ENCODE measurements at regions not wholly inside any gene's neighbourhood (a gene's known extent, or its start where the extent isn't known, plus 50 kb on each side); places are given as distances from the start of the nearest gene placed in this dataset.

DNA sequence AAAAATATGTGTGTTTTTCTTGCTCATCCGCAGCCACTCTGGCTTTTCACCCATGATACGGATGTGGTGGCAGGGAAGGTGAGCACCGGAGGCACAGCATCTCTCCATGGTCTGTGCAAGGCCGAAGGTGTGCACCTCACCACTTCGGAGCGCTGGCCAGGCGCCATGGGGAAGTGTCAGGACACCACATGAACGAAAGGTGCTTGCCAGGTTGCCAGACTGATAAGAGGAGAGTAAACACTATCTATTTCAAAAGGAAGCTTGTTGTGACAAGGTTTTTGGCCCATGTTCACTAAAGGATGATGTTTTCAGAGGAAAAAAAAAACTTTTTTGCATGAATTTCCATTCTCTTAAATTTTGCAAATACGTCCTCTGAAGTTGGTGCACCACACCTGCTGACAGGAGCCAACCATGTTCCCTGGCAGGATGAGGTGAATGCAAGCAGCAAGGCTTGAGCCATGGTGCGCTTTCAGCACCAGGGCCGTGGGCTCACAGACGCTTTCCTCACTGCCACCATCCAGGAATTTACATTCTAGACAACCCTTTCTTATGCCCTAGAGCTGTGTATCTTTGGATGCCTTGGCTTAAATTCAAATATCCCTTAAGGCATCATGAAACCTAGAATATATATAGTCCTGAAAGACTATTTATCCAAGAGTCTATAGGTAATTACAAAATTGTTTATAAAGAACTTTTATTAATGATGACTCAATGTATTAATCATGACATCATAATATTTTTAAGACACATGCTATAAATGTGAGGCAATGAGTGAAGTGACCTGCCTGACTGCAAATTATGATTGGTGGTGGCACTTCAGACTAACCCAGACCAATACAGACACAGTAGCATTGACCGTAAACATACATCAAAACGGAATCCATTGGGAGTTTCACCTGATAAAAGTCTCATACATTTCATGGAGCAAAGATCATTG lies 234.5 kb downstream of the TFAP2A start:
- Histone ChIP-seq H3K4me3 (ENCODE audit: low read depth in 2 of 2, low read length in 2 of 2) (no peak overlapping the region), H3K27me3 (ENCODE audit: control insufficient read depth, insufficient read depth, low read length) (no peaks in the 10 kb centered on the region), H3K27ac (ENCODE audit: low read length) (no peak overlapping the region), H3K4me1 (ENCODE audit: control insufficient read depth, insufficient read depth, low read length) (no peaks in the 10 kb centered on the region), H3K36me3 (ENCODE audit: control insufficient read depth, insufficient read depth, low read length) (no peaks in the 10 kb centered on the region), H3K9me3 (ENCODE audit: control insufficient read depth, insufficient read depth, low read depth, low read length) (no peaks in the 10 kb centered on the region)
- no peak for TF ChIP-seq CTCF (IDR thresholded peaks at IDR 0.05)
- TF ChIP-seq, protein P1, sequence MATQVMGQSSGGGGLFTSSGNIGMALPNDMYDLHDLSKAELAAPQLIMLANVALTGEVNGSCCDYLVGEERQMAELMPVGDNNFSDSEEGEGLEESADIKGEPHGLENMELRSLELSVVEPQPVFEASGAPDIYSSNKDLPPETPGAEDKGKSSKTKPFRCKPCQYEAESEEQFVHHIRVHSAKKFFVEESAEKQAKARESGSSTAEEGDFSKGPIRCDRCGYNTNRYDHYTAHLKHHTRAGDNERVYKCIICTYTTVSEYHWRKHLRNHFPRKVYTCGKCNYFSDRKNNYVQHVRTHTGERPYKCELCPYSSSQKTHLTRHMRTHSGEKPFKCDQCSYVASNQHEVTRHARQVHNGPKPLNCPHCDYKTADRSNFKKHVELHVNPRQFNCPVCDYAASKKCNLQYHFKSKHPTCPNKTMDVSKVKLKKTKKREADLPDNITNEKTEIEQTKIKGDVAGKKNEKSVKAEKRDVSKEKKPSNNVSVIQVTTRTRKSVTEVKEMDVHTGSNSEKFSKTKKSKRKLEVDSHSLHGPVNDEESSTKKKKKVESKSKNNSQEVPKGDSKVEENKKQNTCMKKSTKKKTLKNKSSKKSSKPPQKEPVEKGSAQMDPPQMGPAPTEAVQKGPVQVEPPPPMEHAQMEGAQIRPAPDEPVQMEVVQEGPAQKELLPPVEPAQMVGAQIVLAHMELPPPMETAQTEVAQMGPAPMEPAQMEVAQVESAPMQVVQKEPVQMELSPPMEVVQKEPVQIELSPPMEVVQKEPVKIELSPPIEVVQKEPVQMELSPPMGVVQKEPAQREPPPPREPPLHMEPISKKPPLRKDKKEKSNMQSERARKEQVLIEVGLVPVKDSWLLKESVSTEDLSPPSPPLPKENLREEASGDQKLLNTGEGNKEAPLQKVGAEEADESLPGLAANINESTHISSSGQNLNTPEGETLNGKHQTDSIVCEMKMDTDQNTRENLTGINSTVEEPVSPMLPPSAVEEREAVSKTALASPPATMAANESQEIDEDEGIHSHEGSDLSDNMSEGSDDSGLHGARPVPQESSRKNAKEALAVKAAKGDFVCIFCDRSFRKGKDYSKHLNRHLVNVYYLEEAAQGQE (IDR thresholded peaks at IDR 0.05; ENCODE audit: insufficient read depth in 1 of 2, low read depth in 2 of 2, low read length in 1 of 2) = no peak
- no peak for TF ChIP-seq TCF7L2 (IDR thresholded peaks at IDR 0.05; ENCODE audit: low read depth, low read length)
- TF ChIP-seq SIN3A (IDR thresholded peaks at IDR 0.05; ENCODE audit: borderline replicate concordance, insufficient read depth, low read depth, low read length) = no peak
- no peak for TF ChIP-seq POLR2AphosphoS5 (IDR thresholded peaks at IDR 0.05; ENCODE audit: low read depth, low read length)
- ChIA-PET POLR2A (interaction anchor here (0.6 to 0.7 kb wide), 2 partner anchors 16 to 68 kb away, joined by 4 read pairs; no protein-coding TSS in a partner anchor), CTCF (no interaction called here)
- DNase-seq (ENCODE audit: low read depth, low spot score) (no peak), ATAC-seq (no peak)
- intact Hi-C loops (cut with micrococcal nuclease; ENCODE audit: unreplicated experiment) = no loop called here
- in situ Hi-C loops (cut with HindIII; ENCODE audit: low pct_unique_long_range_greater_than_20kb, low sequenced_read_pairs) = no loop called here
- BruUV-seq (replicated peaks) = no TSS peak

DNA sequence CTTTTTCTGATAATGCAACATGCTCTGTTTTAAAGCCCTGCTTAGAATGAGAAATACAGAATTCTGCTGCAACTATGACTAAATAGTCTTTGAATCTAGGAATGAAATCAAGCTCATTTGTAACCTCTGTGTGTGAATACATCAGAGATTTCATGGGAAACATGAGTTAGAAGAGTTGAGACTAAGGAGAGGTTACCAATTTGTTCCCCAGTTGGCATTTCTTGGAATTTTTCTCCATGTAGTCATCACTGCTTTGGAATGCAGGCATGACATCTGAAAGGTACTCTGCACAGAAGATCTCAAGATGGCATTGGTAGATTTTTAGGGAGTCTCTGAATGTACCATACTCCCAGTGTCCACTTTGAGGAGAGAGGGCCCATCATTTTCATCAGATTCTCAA lies 237.2 kb downstream of the TFAP2A start:
- no peak overlapping the region for H3K27ac ChIP-seq (ENCODE audit: low read length)
- no peaks in the 10 kb centered on the region for H3K9me3 ChIP-seq (ENCODE audit: control insufficient read depth, insufficient read depth, low read depth, low read length)
- H3K4me3 ChIP-seq (ENCODE audit: low read depth in 2 of 2, low read length in 2 of 2) = no peak overlapping the region
- no peaks in the 10 kb centered on the region for H3K4me1 ChIP-seq (ENCODE audit: control insufficient read depth, insufficient read depth, low read length)
- CTCF ChIA-PET = no interaction called here
- H3K36me3 ChIP-seq (ENCODE audit: control insufficient read depth, insufficient read depth, low read length) = no peaks in the 10 kb centered on the region
- ATAC-seq (no peak), DNase-seq (ENCODE audit: low read depth, low spot score) (no peak)
- BruUV-seq (replicated peaks) = no TSS peak
- POLR2A ChIA-PET = no interaction called here
- in situ Hi-C loops (cut with HindIII; ENCODE audit: low pct_unique_long_range_greater_than_20kb, low sequenced_read_pairs) = no loop called here
- intact Hi-C loops (cut with micrococcal nuclease; ENCODE audit: unreplicated experiment) = no loop called here
- TF ChIP-seq CTCF (IDR thresholded peaks at IDR 0.05) = no peak
- TF ChIP-seq POLR2AphosphoS5 (IDR thresholded peaks at IDR 0.05; ENCODE audit: low read depth, low read length) = no peak
- TF ChIP-seq, protein P1 (IDR thresholded peaks at IDR 0.05; ENCODE audit: insufficient read depth in 1 of 2, low read depth in 2 of 2, low read length in 1 of 2) = no peak
- no peak for TF ChIP-seq TCF7L2 (IDR thresholded peaks at IDR 0.05; ENCODE audit: low read depth, low read length)
- no peak for TF ChIP-seq SIN3A (IDR thresholded peaks at IDR 0.05; ENCODE audit: borderline replicate concordance, insufficient read depth, low read depth, low read length)
- H3K27me3 ChIP-seq (ENCODE audit: control insufficient read depth, insufficient read depth, low read length) = no peaks in the 10 kb centered on the region

Data from Panc1 (cell line).